Activated CD8-positive, alpha-beta memory T cell treated with anti-CD3 and anti-CD28 coated beads, Interleukin-2, amount 10 ng/mL, durations not matched to agents 7 days and 5 days (primary cell): ENCODE measurements at regions not wholly inside any gene's neighbourhood (a gene's known extent, or its start where the extent isn't known, plus 50 kb on each side); places are given as distances from the start of the nearest gene placed in this dataset.

ENCODE experiments used
- ATAC-seq: fragments of 150-1000 bp; cut with Tn5 transposase; one replicate; pipeline ENCODE4 v1.10.0; 2021; ENCODE audit warnings: moderate library complexity
- CTCF ChIA-PET: fragments of 350-600 bp; sonication (Branson Sonifier 250); formaldehyde crosslinking; loops from one replicate; lab custom pipeline; 2021; ENCODE audit warnings: antibody characterized with exemption; lab: Charles Lee
- DNase-seq: peaks from one replicate; pipeline ENCODE4 v3.0.0-alpha.2; 2020
- H3K27ac Mint-ChIP-seq: one replicate; pipeline ENCODE4 v1.8.0; 2021; ENCODE audit warnings: mild to moderate bottlenecking, mixed read lengths
- H3K27me3 Mint-ChIP-seq: one replicate; pipeline ENCODE4 v1.8.0; 2021; ENCODE audit warnings: mixed read lengths
- H3K36me3 Mint-ChIP-seq: one replicate; pipeline ENCODE4 v1.8.0; 2021; ENCODE audit warnings: mild to moderate bottlenecking, mixed read lengths
- H3K4me1 Mint-ChIP-seq: one replicate; pipeline ENCODE4 v1.8.0; 2021; ENCODE audit warnings: mixed read lengths
- H3K4me3 Mint-ChIP-seq: one replicate; pipeline ENCODE4 v1.8.0; 2021; ENCODE audit warnings: mild to moderate bottlenecking, moderate library complexity, mixed read lengths
- H3K9me3 Mint-ChIP-seq: one replicate; pipeline ENCODE4 v1.8.0; 2022; ENCODE audit warnings: low read depth, mixed read lengths

- CTCF ChIA-PET, result no interaction called here
Measured at GRCh38 chr11:130635937-130636630, 187.6 kb downstream of the ADAMTS15 start.

GRCh38 chr11:130636722-130637464 is 188.4 kb downstream of the ADAMTS15 start:
- peak overlapping the region; percentile 72 for H3K27ac Mint-ChIP-seq
- CTCF ChIA-PET, result no interaction called here
- peaks cover 2% of the 10 kb centered on the region for H3K9me3 Mint-ChIP-seq
- DNase-seq (no peak), ATAC-seq (peak; percentile 76)
- H3K4me3 Mint-ChIP-seq, result no peak overlapping the region
- no peaks in the 10 kb centered on the region for H3K36me3 Mint-ChIP-seq
- H3K27me3 Mint-ChIP-seq, result peaks cover 13% of the 10 kb centered on the region
- H3K4me1 Mint-ChIP-seq, result peaks cover 50% of the 10 kb centered on the region

More at GRCh38 chr11:130635937-130636630, 187.6 kb downstream of the ADAMTS15 start:
- no peak for ATAC-seq
- H3K36me3 Mint-ChIP-seq, result no peaks in the 10 kb centered on the region
- H3K4me3 Mint-ChIP-seq, result no peak overlapping the region
- peaks cover 10% of the 10 kb centered on the region for H3K27me3 Mint-ChIP-seq
- H3K9me3 Mint-ChIP-seq, result peaks cover 2% of the 10 kb centered on the region
- H3K27ac Mint-ChIP-seq, result no peak overlapping the region
- no peak for DNase-seq
- H3K4me1 Mint-ChIP-seq, result peaks cover 54% of the 10 kb centered on the region

GRCh38 chr11:130637566-130637965 is 189.1 kb downstream of the ADAMTS15 start:
- CTCF ChIA-PET, result no interaction called here
- no peak for ATAC-seq
- no peak for DNase-seq
- H3K4me1 Mint-ChIP-seq, result peaks cover 48% of the 10 kb centered on the region
- H3K36me3 Mint-ChIP-seq, result no peaks in the 10 kb centered on the region
- no peak overlapping the region for H3K4me3 Mint-ChIP-seq
- H3K27me3 Mint-ChIP-seq, result peaks cover 17% of the 10 kb centered on the region
- no peak overlapping the region for H3K27ac Mint-ChIP-seq
- no peaks in the 10 kb centered on the region for H3K9me3 Mint-ChIP-seq

- Mint-ChIP-seq H3K36me3 (no peaks in the 10 kb centered on the region), H3K9me3 (no peaks in the 10 kb centered on the region), H3K4me1 (peaks cover 48% of the 10 kb centered on the region), H3K4me3 (no peak overlapping the region), H3K27me3 (peaks cover 17% of the 10 kb centered on the region), H3K27ac (no peak overlapping the region)
- DNase-seq (no peak), ATAC-seq (no peak)
- CTCF ChIA-PET, result no interaction called here
Measured at GRCh38 chr11:130638033-130638432, 189.6 kb downstream of the ADAMTS15 start.

GRCh38 chr11:130638624-130639023 is 190.2 kb downstream of the ADAMTS15 start:
- CTCF ChIA-PET, result no interaction called here
- H3K27me3 Mint-ChIP-seq, result peaks cover 17% of the 10 kb centered on the region

GRCh38 chr11:130639369-130639768 is 190.9 kb downstream of the ADAMTS15 start:
- Mint-ChIP-seq H3K4me3 (no peak overlapping the region), H3K27me3 (peaks cover 17% of the 10 kb centered on the region), H3K36me3 (no peaks in the 10 kb centered on the region), H3K9me3 (no peaks in the 10 kb centered on the region), H3K27ac (no peak overlapping the region), H3K4me1 (peaks cover 35% of the 10 kb centered on the region)
- CTCF ChIA-PET, result no interaction called here
- ATAC-seq, result no peak
- no peak for DNase-seq

More at GRCh38 chr11:130638624-130639023, 190.2 kb downstream of the ADAMTS15 start:
- H3K9me3 Mint-ChIP-seq, result no peaks in the 10 kb centered on the region
- H3K36me3 Mint-ChIP-seq, result no peaks in the 10 kb centered on the region
- ATAC-seq (no peak), DNase-seq (no peak)
- no peak overlapping the region for H3K27ac Mint-ChIP-seq
- H3K4me3 Mint-ChIP-seq, result no peak overlapping the region
- H3K4me1 Mint-ChIP-seq, result peaks cover 42% of the 10 kb centered on the region

- Mint-ChIP-seq H3K9me3 (no peaks in the 10 kb centered on the region), H3K27me3 (peaks cover 17% of the 10 kb centered on the region), H3K27ac (no peak overlapping the region), H3K4me1 (peaks cover 23% of the 10 kb centered on the region), H3K36me3 (no peaks in the 10 kb centered on the region), H3K4me3 (no peak overlapping the region)
- ATAC-seq, result no peak
- DNase-seq, result no peak
- CTCF ChIA-PET, result no interaction called here
Measured at GRCh38 chr11:130640526-130640925, 192.1 kb downstream of the ADAMTS15 start.

- H3K36me3 Mint-ChIP-seq, result no peaks in the 10 kb centered on the region
- H3K4me1 Mint-ChIP-seq, result peaks cover 10% of the 10 kb centered on the region
- no peak overlapping the region for H3K27ac Mint-ChIP-seq
- CTCF ChIA-PET, result no interaction called here
- no peak overlapping the region for H3K4me3 Mint-ChIP-seq
- peaks cover 16% of the 10 kb centered on the region for H3K27me3 Mint-ChIP-seq
- ATAC-seq (no peak), DNase-seq (no peak)
- no peaks in the 10 kb centered on the region for H3K9me3 Mint-ChIP-seq
Measured at GRCh38 chr11:130641876-130642275, 193.4 kb downstream of the ADAMTS15 start.

GRCh38 chr11:130642994-130643393 is 194.5 kb downstream of the ADAMTS15 start:
- Mint-ChIP-seq H3K36me3 (no peaks in the 10 kb centered on the region), H3K9me3 (no peaks in the 10 kb centered on the region), H3K27ac (no peak overlapping the region), H3K27me3 (peaks cover 10% of the 10 kb centered on the region), H3K4me3 (no peak overlapping the region), H3K4me1 (no peaks in the 10 kb centered on the region)
- DNase-seq (no peak), ATAC-seq (no peak)
- CTCF ChIA-PET, result no interaction called here

- ATAC-seq (no peak), DNase-seq (no peak)
- Mint-ChIP-seq H3K4me3 (no peak overlapping the region), H3K27ac (no peak overlapping the region), H3K9me3 (no peaks in the 10 kb centered on the region), H3K36me3 (no peaks in the 10 kb centered on the region), H3K27me3 (peaks cover 7% of the 10 kb centered on the region), H3K4me1 (no peaks in the 10 kb centered on the region)
- CTCF ChIA-PET, result no interaction called here
Measured at GRCh38 chr11:130644187-130644586, 195.7 kb downstream of the ADAMTS15 start.

GRCh38 chr11:130645164-130645842 is 196.9 kb downstream of the ADAMTS15 start:
- H3K36me3 Mint-ChIP-seq, result no peaks in the 10 kb centered on the region
- CTCF ChIA-PET, result no interaction called here
- no peaks in the 10 kb centered on the region for H3K9me3 Mint-ChIP-seq
- H3K4me1 Mint-ChIP-seq, result no peaks in the 10 kb centered on the region
- no peak for ATAC-seq
- no peak overlapping the region for H3K27ac Mint-ChIP-seq
- no peak for DNase-seq
- peaks cover 7% of the 10 kb centered on the region for H3K27me3 Mint-ChIP-seq
- no peak overlapping the region for H3K4me3 Mint-ChIP-seq

- Mint-ChIP-seq H3K36me3 (no peaks in the 10 kb centered on the region), H3K9me3 (no peaks in the 10 kb centered on the region), H3K4me1 (no peaks in the 10 kb centered on the region), H3K4me3 (no peak overlapping the region), H3K27ac (no peak overlapping the region), H3K27me3 (peaks cover 7% of the 10 kb centered on the region)
- DNase-seq, result no peak
- ATAC-seq, result no peak
- CTCF ChIA-PET, result no interaction called here
Measured at GRCh38 chr11:130645843-130646197, 197.4 kb downstream of the ADAMTS15 start.

GRCh38 chr11:130646881-130647280 is 198.4 kb downstream of the ADAMTS15 start:
- CTCF ChIA-PET, result no interaction called here

GRCh38 chr11:130647371-130647770 is 198.9 kb downstream of the ADAMTS15 start:
- H3K36me3 Mint-ChIP-seq, result no peaks in the 10 kb centered on the region
- H3K9me3 Mint-ChIP-seq, result no peaks in the 10 kb centered on the region
- no peak overlapping the region for H3K4me3 Mint-ChIP-seq
- ATAC-seq (no peak), DNase-seq (no peak)
- CTCF ChIA-PET, result no interaction called here
- H3K27ac Mint-ChIP-seq, result no peak overlapping the region
- no peaks in the 10 kb centered on the region for H3K27me3 Mint-ChIP-seq
- H3K4me1 Mint-ChIP-seq, result no peaks in the 10 kb centered on the region

More at GRCh38 chr11:130646881-130647280, 198.4 kb downstream of the ADAMTS15 start:
- no peak for DNase-seq
- ATAC-seq, result no peak
- Mint-ChIP-seq H3K4me1 (no peaks in the 10 kb centered on the region), H3K27me3 (peaks cover 4% of the 10 kb centered on the region), H3K9me3 (no peaks in the 10 kb centered on the region), H3K27ac (no peak overlapping the region), H3K4me3 (no peak overlapping the region), H3K36me3 (no peaks in the 10 kb centered on the region)
